ENCODE measurements at regions not wholly inside any gene's neighbourhood (a gene's known extent, or its start where the extent isn't known, plus 50 kb on each side); places are given as distances from the start of the nearest gene placed in this dataset.

GRCh38 chr3:130596484-130596883, 79.5 kb downstream of the COL6A6 start (continued):
- TF ChIP-seq CHD7 (IDR thresholded peaks at IDR 0.05; ENCODE audit: insufficient replicate concordance, low read length) (no peak), RNF2 (IDR thresholded peaks at IDR 0.05; ENCODE audit: borderline replicate concordance, low read depth, low read length, missing control alignments, poor library complexity, severe bottlenecking) (no peak), CHD1 (IDR thresholded peaks at IDR 0.05; ENCODE audit: low read depth, low read length) (no peak), E2F6 (IDR thresholded peaks at IDR 0.05) (no peak), HDAC6 (IDR thresholded peaks at IDR 0.05; ENCODE audit: low read depth, low read length) (no peak), BCL11A (IDR thresholded peaks at IDR 0.05; ENCODE audit: low read depth in 2 of 2, low read length in 2 of 2) (no peak), FOSL1 (IDR thresholded peaks at IDR 0.05; ENCODE audit: insufficient read depth, low read depth, low read length) (no peak), GTF2F1 (IDR thresholded peaks at IDR 0.05; ENCODE audit: borderline replicate concordance, low read depth, low read length) (no peak), RXRA (IDR thresholded peaks at IDR 0.05; ENCODE audit: insufficient read depth, low read depth, low read length) (no peak), SIN3A (conservative IDR thresholded peaks at IDR 0.05 in 1 of 2, IDR thresholded peaks at IDR 0.05 in 1 of 2; ENCODE audit: low read depth in 1 of 2, low read length in 2 of 2) (no peak), KDM5A (IDR thresholded peaks at IDR 0.05; ENCODE audit: low read length) (no peak)

Measured in H1 (cell line).